Astrocyte (in vitro differentiated cells and primary cell): ENCODE measurements at regions not wholly inside any gene's neighbourhood (a gene's known extent, or its start where the extent isn't known, plus 50 kb on each side); places are given as distances from the start of the nearest gene placed in this dataset.

Experiments used
- DNase-seq: peaks from one replicate; pipeline ENCODE4 v3.0.0-alpha.2; 2010; ENCODE audit warnings: low read depth
- FAIRE-seq: peaks from 2 replicates; lab custom pipeline; 2011; peaks lifted over from hg19 to GRCh38; lab: Jason Lieb, UNC
- H2AFZ ChIP-seq: 2 replicates; pipeline ENCODE4 v1.6.0; 2012; ENCODE audit warnings: low read depth, low read length, inconsistent platforms
- H3K27ac ChIP-seq: 2 replicates; pipeline ENCODE4 v1.5.1; 2011; ENCODE audit warnings: low read depth, low read length, inconsistent platforms
- H3K27me3 ChIP-seq: 2 replicates; pipeline ENCODE4 v1.6.0; 2011; ENCODE audit warnings: low read length, inconsistent platforms; ENCODE audit not compliant: insufficient read depth
- H3K36me3 ChIP-seq: 2 replicates; pipeline ENCODE4 v1.5.1; 2011; ENCODE audit warnings: low read length, inconsistent platforms; ENCODE audit not compliant: insufficient read depth
- H3K4me1 ChIP-seq: 2 replicates; pipeline ENCODE4 v1.5.1; 2011; ENCODE audit warnings: low read length, inconsistent platforms; ENCODE audit not compliant: insufficient read depth
- H3K4me2 ChIP-seq: 2 replicates; pipeline ENCODE4 v1.6.0; 2012; ENCODE audit warnings: low read length, inconsistent platforms
- H3K4me3 ChIP-seq: 2 replicates; pipeline ENCODE4 v1.5.1; 2011; ENCODE audit warnings: low read depth, mild to moderate bottlenecking, low read length, inconsistent platforms; ENCODE audit not compliant: insufficient read depth
- H3K79me2 ChIP-seq: 2 replicates; pipeline ENCODE4 v1.6.0; 2012; ENCODE audit warnings: mild to moderate bottlenecking, low read length, inconsistent platforms; ENCODE audit not compliant: insufficient read depth
- H3K9ac ChIP-seq: 2 replicates; pipeline ENCODE4 v1.6.0; 2012; ENCODE audit warnings: mild to moderate bottlenecking, low read length, inconsistent platforms
- H3K9me3 ChIP-seq: 2 replicates; pipeline ENCODE4 v1.5.1; 2012; ENCODE audit warnings: low read depth, mild to moderate bottlenecking, low read length, inconsistent platforms; ENCODE audit not compliant: insufficient read depth
- H4K20me1 ChIP-seq: 2 replicates; pipeline ENCODE4 v1.6.0; 2012; ENCODE audit warnings: low read length, inconsistent platforms; ENCODE audit not compliant: insufficient read depth
- H3K27ac Mint-ChIP-seq: one replicate; pipeline ENCODE4 v1.8.0; 2021; ENCODE audit warnings: mild to moderate bottlenecking, mixed read lengths; ENCODE audit not compliant: unreplicated experiment
- H3K27me3 Mint-ChIP-seq: one replicate; pipeline ENCODE4 v1.8.0; 2021; ENCODE audit warnings: low read depth, mixed read lengths; ENCODE audit not compliant: unreplicated experiment
- H3K36me3 Mint-ChIP-seq: one replicate; pipeline ENCODE4 v1.8.0; 2021; ENCODE audit warnings: low read depth, mixed read lengths; ENCODE audit not compliant: unreplicated experiment
- H3K4me1 Mint-ChIP-seq: one replicate; pipeline ENCODE4 v1.8.0; 2021; ENCODE audit warnings: low read depth, mixed read lengths; ENCODE audit not compliant: unreplicated experiment
- H3K4me3 Mint-ChIP-seq: one replicate; pipeline ENCODE4 v1.8.0; 2021; ENCODE audit warnings: mild to moderate bottlenecking, moderate library complexity, mixed read lengths; ENCODE audit not compliant: unreplicated experiment
- H3K9me3 Mint-ChIP-seq: one replicate; pipeline ENCODE4 v1.8.0; 2021; ENCODE audit warnings: mild to moderate bottlenecking, mixed read lengths; ENCODE audit not compliant: unreplicated experiment
- EZH2 ChIP-seq: IDR thresholded peaks from 2 replicates; pipeline ENCODE4 v1.6.1; 2012; ENCODE audit warnings: mild to moderate bottlenecking, low read length, inconsistent platforms; ENCODE audit not compliant: insufficient read depth
- TF ChIP-seq, protein P1 (sequence below): IDR thresholded peaks from 2 replicates; pipeline ENCODE4 v1.5.1; 2011; ENCODE audit warnings: low read depth, mild to moderate bottlenecking, inconsistent platforms, low read length, moderate library complexity; ENCODE audit not compliant: insufficient read depth

DNA sequence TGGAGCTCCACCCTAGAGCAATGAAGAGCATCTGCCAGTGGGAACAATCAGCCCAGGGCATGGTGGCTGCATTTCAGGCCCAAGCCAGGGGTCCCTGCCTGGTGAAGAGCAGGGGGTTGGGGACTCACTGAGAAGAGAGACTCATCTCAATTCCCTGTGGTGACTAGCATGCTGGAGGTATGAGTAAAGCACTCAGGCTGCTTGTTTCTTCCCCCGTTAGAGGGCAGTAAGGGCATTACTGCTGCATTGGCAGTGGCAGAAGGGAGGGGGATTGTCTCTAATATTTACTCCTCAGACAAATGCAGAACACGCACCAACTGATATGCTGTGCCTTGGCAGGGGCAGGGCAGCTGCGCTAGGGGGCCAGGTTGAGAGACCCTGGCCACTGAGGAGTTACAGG lies 329.1 kb downstream of the SLITRK5 start:
- Histone ChIP-seq H3K9ac (no peak overlapping the region), H3K36me3 (no peaks in the 10 kb centered on the region), H3K79me2 (no peaks in the 10 kb centered on the region), H3K4me3 (no peak overlapping the region), H3K9me3 (peaks cover 3% of the 10 kb centered on the region), H4K20me1 (no peaks in the 10 kb centered on the region), H2AFZ (peak overlapping the region; percentile 45), H3K27me3 (no peaks in the 10 kb centered on the region), H3K4me1 (peaks cover 17% of the 10 kb centered on the region), H3K27ac (peak overlapping the region; percentile 16), H3K4me2 (peak overlapping the region; percentile 35)
- peak overlapping the region; percentile 95 for H3K27ac Mint-ChIP-seq
- no peaks in the 10 kb centered on the region for H3K36me3 Mint-ChIP-seq
- peak; percentile 6 for DNase-seq
- FAIRE-seq = no peak
- peak overlapping the region; percentile 35 for H3K4me3 Mint-ChIP-seq
- H3K4me1 Mint-ChIP-seq = peaks cover 15% of the 10 kb centered on the region
- no peak for TF ChIP-seq EZH2
- TF ChIP-seq, protein P1, sequence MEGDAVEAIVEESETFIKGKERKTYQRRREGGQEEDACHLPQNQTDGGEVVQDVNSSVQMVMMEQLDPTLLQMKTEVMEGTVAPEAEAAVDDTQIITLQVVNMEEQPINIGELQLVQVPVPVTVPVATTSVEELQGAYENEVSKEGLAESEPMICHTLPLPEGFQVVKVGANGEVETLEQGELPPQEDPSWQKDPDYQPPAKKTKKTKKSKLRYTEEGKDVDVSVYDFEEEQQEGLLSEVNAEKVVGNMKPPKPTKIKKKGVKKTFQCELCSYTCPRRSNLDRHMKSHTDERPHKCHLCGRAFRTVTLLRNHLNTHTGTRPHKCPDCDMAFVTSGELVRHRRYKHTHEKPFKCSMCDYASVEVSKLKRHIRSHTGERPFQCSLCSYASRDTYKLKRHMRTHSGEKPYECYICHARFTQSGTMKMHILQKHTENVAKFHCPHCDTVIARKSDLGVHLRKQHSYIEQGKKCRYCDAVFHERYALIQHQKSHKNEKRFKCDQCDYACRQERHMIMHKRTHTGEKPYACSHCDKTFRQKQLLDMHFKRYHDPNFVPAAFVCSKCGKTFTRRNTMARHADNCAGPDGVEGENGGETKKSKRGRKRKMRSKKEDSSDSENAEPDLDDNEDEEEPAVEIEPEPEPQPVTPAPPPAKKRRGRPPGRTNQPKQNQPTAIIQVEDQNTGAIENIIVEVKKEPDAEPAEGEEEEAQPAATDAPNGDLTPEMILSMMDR = peak; percentile 25
- peaks cover 3% of the 10 kb centered on the region for H3K9me3 Mint-ChIP-seq
- no peaks in the 10 kb centered on the region for H3K27me3 Mint-ChIP-seq

DNA sequence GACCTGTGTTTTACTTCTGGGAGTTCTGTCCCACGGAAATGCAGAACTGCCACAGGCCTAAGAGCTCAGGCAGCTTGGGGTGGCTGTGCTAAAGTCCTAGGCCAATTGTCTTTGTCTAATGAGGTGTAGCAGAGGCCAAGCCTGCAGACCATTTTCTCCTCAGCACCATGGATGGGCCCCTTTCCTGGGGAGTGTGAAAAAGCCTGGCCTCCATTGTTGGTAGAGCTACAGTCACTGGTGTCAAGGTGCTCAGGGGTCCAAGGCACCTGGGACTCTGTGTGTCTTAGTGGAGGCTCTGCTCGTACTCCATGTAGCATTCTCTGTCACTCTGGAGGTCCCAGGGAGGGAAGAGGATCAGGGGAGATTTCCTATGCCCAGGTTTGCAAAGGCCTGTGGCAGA lies 329.6 kb downstream of the SLITRK5 start:
- no peak for TF ChIP-seq EZH2
- TF ChIP-seq, protein P1 = no peak
- no peaks in the 10 kb centered on the region for H3K27me3 Mint-ChIP-seq
- no peak overlapping the region for H3K4me3 ChIP-seq
- peaks cover 15% of the 10 kb centered on the region for H3K4me1 Mint-ChIP-seq
- H3K9me3 Mint-ChIP-seq = peaks cover 3% of the 10 kb centered on the region
- DNase-seq (no peak), FAIRE-seq (no peak)
- H3K27ac Mint-ChIP-seq = no peak overlapping the region
- no peak overlapping the region for H3K4me3 Mint-ChIP-seq
- no peak overlapping the region for H3K27ac ChIP-seq
- no peaks in the 10 kb centered on the region for H3K27me3 ChIP-seq
- no peak overlapping the region for H2AFZ ChIP-seq
- H3K9me3 ChIP-seq = peaks cover 3% of the 10 kb centered on the region
- H3K36me3 ChIP-seq = no peaks in the 10 kb centered on the region
- H3K79me2 ChIP-seq = no peaks in the 10 kb centered on the region
- no peaks in the 10 kb centered on the region for H3K36me3 Mint-ChIP-seq
- H3K9ac ChIP-seq = no peak overlapping the region
- no peak overlapping the region for H3K4me2 ChIP-seq
- no peaks in the 10 kb centered on the region for H4K20me1 ChIP-seq
- peaks cover 17% of the 10 kb centered on the region for H3K4me1 ChIP-seq

DNA sequence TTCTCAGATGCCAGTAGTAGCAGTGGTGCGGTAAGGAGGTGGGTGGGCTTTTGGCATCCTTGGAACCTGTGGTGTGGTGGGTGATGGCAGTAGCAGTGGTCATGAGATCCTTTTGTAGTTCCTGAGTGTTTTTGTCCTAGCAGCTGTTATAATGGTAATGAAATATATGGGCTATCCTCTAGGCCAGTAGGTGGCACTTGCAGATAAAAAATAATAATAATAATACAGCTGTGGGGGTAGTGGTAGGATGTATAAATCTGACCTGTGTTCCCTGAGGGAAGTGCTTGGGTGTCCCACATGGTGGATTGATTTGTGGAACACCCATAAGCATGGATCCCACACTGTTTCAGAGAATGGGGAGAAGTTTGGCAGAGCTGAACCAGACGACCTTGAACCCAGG lies 334.0 kb downstream of the SLITRK5 start:
- Histone ChIP-seq H3K27me3 (no peaks in the 10 kb centered on the region), H4K20me1 (no peaks in the 10 kb centered on the region), H3K9ac (no peak overlapping the region), H3K4me3 (no peak overlapping the region), H3K27ac (no peak overlapping the region), H2AFZ (no peak overlapping the region), H3K4me1 (peaks cover 3% of the 10 kb centered on the region), H3K9me3 (no peaks in the 10 kb centered on the region), H3K4me2 (no peak overlapping the region), H3K79me2 (no peaks in the 10 kb centered on the region), H3K36me3 (no peaks in the 10 kb centered on the region)
- peaks cover 2% of the 10 kb centered on the region for H3K4me1 Mint-ChIP-seq
- peak overlapping the region; percentile 56 for H3K27ac Mint-ChIP-seq
- FAIRE-seq (no peak), DNase-seq (no peak)
- TF ChIP-seq EZH2 = no peak
- TF ChIP-seq, protein P1 = no peak
- H3K36me3 Mint-ChIP-seq = no peaks in the 10 kb centered on the region
- no peaks in the 10 kb centered on the region for H3K9me3 Mint-ChIP-seq
- H3K27me3 Mint-ChIP-seq = no peaks in the 10 kb centered on the region
- no peak overlapping the region for H3K4me3 Mint-ChIP-seq
